NCI-H524 treated with DMSO at 0.1 percent for 48 hours (cell line): ENCODE measurements at regions not wholly inside any gene's neighbourhood (a gene's known extent, or its start where the extent isn't known, plus 50 kb on each side); places are given as distances from the start of the nearest gene placed in this dataset.

Experiments used
- DNase-seq: peaks from one replicate; lab custom pipeline; 2025; lab: John Stamatoyannopoulos, UW

- no peak for DNase-seq
Measured at GRCh38 chr7:54847921-54848320, 88.9 kb upstream of the SEC61G start.

GRCh38 chr7:54856856-54857255 lies 97.8 kb upstream of the SEC61G start:
- no peak for DNase-seq

GRCh38 chr7:54857294-54857693 lies 98.3 kb upstream of the SEC61G start:
- DNase-seq, result no peak

GRCh38 chr7:54858008-54858692 lies 99.1 kb upstream of the SEC61G start:
- no peak for DNase-seq

- DNase-seq, result no peak
Measured at GRCh38 chr7:54859066-54859465, 100.1 kb upstream of the SEC61G start.

GRCh38 chr7:54859545-54859944 lies 100.5 kb upstream of the SEC61G start:
- no peak for DNase-seq

GRCh38 chr7:54860003-54860775 lies 101.2 kb upstream of the SEC61G start:
- no peak for DNase-seq

- no peak for DNase-seq
Measured at GRCh38 chr7:54860843-54861242, 101.8 kb upstream of the SEC61G start.

GRCh38 chr7:54864663-54865062 lies 105.7 kb upstream of the SEC61G start:
- DNase-seq, result no peak

GRCh38 chr7:54869523-54869922 lies 110.5 kb upstream of the SEC61G start:
- no peak for DNase-seq

GRCh38 chr7:54874804-54875203 lies 115.8 kb upstream of the SEC61G start:
- DNase-seq, result no peak

- no peak for DNase-seq
Measured at GRCh38 chr7:54877683-54878082, 118.7 kb upstream of the SEC61G start.

GRCh38 chr7:54878339-54878738 lies 119.3 kb upstream of the SEC61G start:
- no peak for DNase-seq

GRCh38 chr7:54879776-54880175 lies 120.8 kb upstream of the SEC61G start:
- DNase-seq, result no peak

GRCh38 chr7:54880326-54880989 lies 121.4 kb upstream of the SEC61G start:
- DNase-seq, result no peak

GRCh38 chr7:54881816-54882520 lies 123.0 kb upstream of the SEC61G start:
- no peak for DNase-seq

- DNase-seq, result no peak
Measured at GRCh38 chr7:54882694-54883093, 123.7 kb upstream of the SEC61G start.

- peak; percentile 34 for DNase-seq
Measured at GRCh38 chr7:54883576-54883975, 124.6 kb upstream of the SEC61G start.

- DNase-seq, result no peak
Measured at GRCh38 chr7:54885285-54885684, 126.3 kb upstream of the SEC61G start.

- DNase-seq, result no peak
Measured at GRCh38 chr7:54888067-54888733, 129.2 kb upstream of the SEC61G start.

- no peak for DNase-seq
Measured at GRCh38 chr7:54888734-54889082, 129.7 kb upstream of the SEC61G start.

- no peak for DNase-seq
Measured at GRCh38 chr7:54897891-54898290, 120.9 kb upstream of the EGFR start.
